Suprapubic skin (tissue), 4 donors: ENCODE measurements at regions not wholly inside any gene's neighbourhood (a gene's known extent, or its start where the extent isn't known, plus 50 kb on each side); places are given as distances from the start of the nearest gene placed in this dataset.

Experiments
- DNase-seq, 2 donors: peaks; one replicate each; pipeline ENCODE4 v3.0.0-alpha.2; 2019; ENCODE audit warnings: low spot score in 2 of 2
- H3K27ac ChIP-seq: fragments of 200-600 bp; sonication (generic); one replicate; pipeline ENCODE4 v1.5.1; 2019
- H3K27me3 ChIP-seq: fragments of 200-600 bp; sonication (generic); one replicate; pipeline ENCODE4 v1.5.1; 2019
- H3K36me3 ChIP-seq: fragments of 200-600 bp; sonication (generic); one replicate; pipeline ENCODE4 v1.5.1; 2019
- H3K4me1 ChIP-seq: fragments of 200-600 bp; sonication (generic); one replicate; pipeline ENCODE4 v1.5.1; 2019
- H3K4me3 ChIP-seq: fragments of 200-600 bp; sonication (generic); one replicate; pipeline ENCODE4 v1.5.1; 2019; ENCODE audit warnings: mild to moderate bottlenecking
- H3K9me3 ChIP-seq: fragments of 200-600 bp; sonication (generic); one replicate; pipeline ENCODE4 v1.5.1; 2019
- EP300 ChIP-seq: sonication (generic); formaldehyde crosslinking; IDR thresholded peaks from one replicate; pipeline ENCODE4 v1.6.1; 2017; ENCODE audit warnings: antibody characterized with exemption
- POLR2A ChIP-seq, 2 donors: fragments of 450-650 bp; IDR thresholded peaks; one replicate each; pipeline ENCODE4 v1.6.1; 2017; ENCODE audit warnings: antibody characterized with exemption in 2 of 2, mild to moderate bottlenecking in 2 of 2, moderate library complexity in 2 of 2
- POLR2AphosphoS5 ChIP-seq, 3 donors: sonication (generic); formaldehyde crosslinking; IDR thresholded peaks; one replicate each; pipeline ENCODE4 v1.6.1; 2017; ENCODE audit warnings: antibody characterized with exemption in 3 of 3
- WGBS: methylation state at CpG from one replicate; pipeline ENCODE4 v1.1.5; 2018; 5-methylcytosine and 5-hydroxymethylcytosine counted together
- TF ChIP-seq, protein P1 (sequence below), 2 donors: fragments of 200-600 bp in 1 of 2; fragments of 450-650 bp in 1 of 2; sonication (generic) in 1 of 2; IDR thresholded peaks; one replicate each; pipeline ENCODE4 v1.5.1; 2016 to 2019; ENCODE audit warnings: antibody characterized with exemption in 2 of 2, mild to moderate bottlenecking in 1 of 2, moderate library complexity in 1 of 2

- no peaks in the 10 kb centered on the region for H3K36me3 ChIP-seq
- TF ChIP-seq POLR2AphosphoS5 (IDR thresholded peaks at IDR 0.05) (no peak), POLR2A (IDR thresholded peaks at IDR 0.05) (no peak), EP300 (no peak)
- TF ChIP-seq, protein P1, sequence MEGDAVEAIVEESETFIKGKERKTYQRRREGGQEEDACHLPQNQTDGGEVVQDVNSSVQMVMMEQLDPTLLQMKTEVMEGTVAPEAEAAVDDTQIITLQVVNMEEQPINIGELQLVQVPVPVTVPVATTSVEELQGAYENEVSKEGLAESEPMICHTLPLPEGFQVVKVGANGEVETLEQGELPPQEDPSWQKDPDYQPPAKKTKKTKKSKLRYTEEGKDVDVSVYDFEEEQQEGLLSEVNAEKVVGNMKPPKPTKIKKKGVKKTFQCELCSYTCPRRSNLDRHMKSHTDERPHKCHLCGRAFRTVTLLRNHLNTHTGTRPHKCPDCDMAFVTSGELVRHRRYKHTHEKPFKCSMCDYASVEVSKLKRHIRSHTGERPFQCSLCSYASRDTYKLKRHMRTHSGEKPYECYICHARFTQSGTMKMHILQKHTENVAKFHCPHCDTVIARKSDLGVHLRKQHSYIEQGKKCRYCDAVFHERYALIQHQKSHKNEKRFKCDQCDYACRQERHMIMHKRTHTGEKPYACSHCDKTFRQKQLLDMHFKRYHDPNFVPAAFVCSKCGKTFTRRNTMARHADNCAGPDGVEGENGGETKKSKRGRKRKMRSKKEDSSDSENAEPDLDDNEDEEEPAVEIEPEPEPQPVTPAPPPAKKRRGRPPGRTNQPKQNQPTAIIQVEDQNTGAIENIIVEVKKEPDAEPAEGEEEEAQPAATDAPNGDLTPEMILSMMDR (IDR thresholded peaks at IDR 0.05) = no peak
- no peaks in the 10 kb centered on the region for H3K4me1 ChIP-seq
- no peak overlapping the region for H3K27ac ChIP-seq
- H3K27me3 ChIP-seq = no peaks in the 10 kb centered on the region
- 92% methylated on average over 2 of the region's 2 CpGs for WGBS
- no peak for DNase-seq
- no peaks in the 10 kb centered on the region for H3K9me3 ChIP-seq
- no peak overlapping the region for H3K4me3 ChIP-seq
Measured at GRCh38 chr6:159512104-159512503, 180.9 kb downstream of the SOD2 start.

DNA sequence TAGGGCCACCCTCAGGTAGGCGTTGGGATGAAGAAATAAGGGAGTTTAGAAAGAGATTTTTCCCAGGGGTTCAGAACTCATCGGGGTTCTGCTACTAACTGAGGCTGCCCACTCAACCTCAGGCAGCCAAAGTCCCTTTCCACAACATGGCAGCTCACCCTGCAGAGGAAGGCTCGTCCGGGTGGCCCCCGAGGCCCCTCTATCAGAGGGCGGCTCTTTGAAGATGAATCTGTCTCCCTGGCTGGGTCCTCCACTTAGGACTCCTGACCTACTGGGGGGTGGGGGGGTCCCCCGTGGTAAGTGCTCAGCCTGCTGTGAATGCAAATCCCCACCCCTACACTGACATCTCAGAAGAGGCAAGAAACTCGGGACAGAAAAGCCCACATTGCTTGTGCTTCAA lies 182.9 kb downstream of the SOD2 start:
- Histone ChIP-seq H3K4me3 (no peak overlapping the region), H3K27me3 (no peaks in the 10 kb centered on the region), H3K4me1 (peaks cover 3% of the 10 kb centered on the region), H3K27ac (no peak overlapping the region), H3K9me3 (no peaks in the 10 kb centered on the region), H3K36me3 (no peaks in the 10 kb centered on the region)
- DNase-seq = no peak
- WGBS = 91% methylated on average over 8 of the region's 8 CpGs
- TF ChIP-seq, protein P1 (IDR thresholded peaks at IDR 0.05) = no peak
- no peak for TF ChIP-seq POLR2A (IDR thresholded peaks at IDR 0.05)
- no peak for TF ChIP-seq EP300
- TF ChIP-seq POLR2AphosphoS5 (IDR thresholded peaks at IDR 0.05) = no peak

DNA sequence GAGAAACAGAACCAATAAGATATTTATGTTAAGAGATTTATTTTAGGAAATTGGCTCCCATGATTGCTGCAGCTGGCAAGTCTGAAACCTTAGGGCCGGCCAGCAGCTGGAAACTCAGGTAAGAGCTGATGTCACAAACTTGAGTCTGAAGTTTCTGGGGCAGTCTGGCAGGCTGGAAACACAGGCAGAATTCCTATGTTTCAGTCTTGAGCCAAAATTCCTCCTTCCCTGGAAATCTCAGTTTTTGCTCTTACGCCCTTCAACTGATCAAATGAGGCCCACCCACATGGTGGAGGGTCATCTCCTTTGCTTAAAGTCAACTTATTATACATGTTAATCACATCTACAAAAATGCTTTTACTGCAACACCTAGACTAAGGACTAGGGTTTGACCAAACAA lies 184.1 kb downstream of the SOD2 start:
- TF ChIP-seq POLR2AphosphoS5 (IDR thresholded peaks at IDR 0.05) = no peak
- TF ChIP-seq EP300 = no peak
- TF ChIP-seq, protein P1 (IDR thresholded peaks at IDR 0.05) = no peak
- no peak for TF ChIP-seq POLR2A (IDR thresholded peaks at IDR 0.05)
- Histone ChIP-seq H3K9me3 (no peaks in the 10 kb centered on the region), H3K4me1 (peaks cover 5% of the 10 kb centered on the region), H3K27ac (no peak overlapping the region), H3K27me3 (no peaks in the 10 kb centered on the region), H3K4me3 (no peak overlapping the region), H3K36me3 (no peaks in the 10 kb centered on the region)
- WGBS = 93% methylated on average over 2 of the region's 2 CpGs
- no peak for DNase-seq

DNA sequence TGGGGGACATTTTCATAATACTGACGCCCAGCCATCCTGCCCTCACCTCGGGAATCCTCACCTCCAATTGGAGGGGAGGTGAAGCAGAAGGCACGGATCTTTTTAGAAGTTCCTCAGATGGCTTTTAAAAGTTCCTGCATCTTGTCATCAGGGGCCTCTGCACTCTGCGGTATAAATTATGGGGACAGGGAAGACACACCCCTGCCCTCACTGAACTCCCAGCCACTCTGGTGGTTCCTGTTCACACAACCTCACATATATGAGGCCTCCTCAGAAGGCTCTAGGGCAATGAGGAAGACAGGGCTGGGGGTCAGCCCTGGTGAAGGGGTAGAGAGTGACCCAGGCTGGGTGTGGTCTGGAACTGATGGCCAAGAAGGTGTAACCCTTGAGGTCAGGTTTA lies 187.0 kb downstream of the SOD2 start:
- H3K27ac ChIP-seq = peak overlapping the region; percentile 35
- no peaks in the 10 kb centered on the region for H3K27me3 ChIP-seq
- no peaks in the 10 kb centered on the region for H3K36me3 ChIP-seq
- no peak overlapping the region for H3K4me3 ChIP-seq
- DNase-seq = no peak
- peaks cover 5% of the 10 kb centered on the region for H3K4me1 ChIP-seq
- H3K9me3 ChIP-seq = no peaks in the 10 kb centered on the region
- TF ChIP-seq EP300 (no peak), POLR2AphosphoS5 (IDR thresholded peaks at IDR 0.05) (no peak), POLR2A (IDR thresholded peaks at IDR 0.05) (no peak)
- TF ChIP-seq, protein P1 (IDR thresholded peaks at IDR 0.05) = no peak
- 58% methylated on average over 4 of the region's 4 CpGs for WGBS

DNA sequence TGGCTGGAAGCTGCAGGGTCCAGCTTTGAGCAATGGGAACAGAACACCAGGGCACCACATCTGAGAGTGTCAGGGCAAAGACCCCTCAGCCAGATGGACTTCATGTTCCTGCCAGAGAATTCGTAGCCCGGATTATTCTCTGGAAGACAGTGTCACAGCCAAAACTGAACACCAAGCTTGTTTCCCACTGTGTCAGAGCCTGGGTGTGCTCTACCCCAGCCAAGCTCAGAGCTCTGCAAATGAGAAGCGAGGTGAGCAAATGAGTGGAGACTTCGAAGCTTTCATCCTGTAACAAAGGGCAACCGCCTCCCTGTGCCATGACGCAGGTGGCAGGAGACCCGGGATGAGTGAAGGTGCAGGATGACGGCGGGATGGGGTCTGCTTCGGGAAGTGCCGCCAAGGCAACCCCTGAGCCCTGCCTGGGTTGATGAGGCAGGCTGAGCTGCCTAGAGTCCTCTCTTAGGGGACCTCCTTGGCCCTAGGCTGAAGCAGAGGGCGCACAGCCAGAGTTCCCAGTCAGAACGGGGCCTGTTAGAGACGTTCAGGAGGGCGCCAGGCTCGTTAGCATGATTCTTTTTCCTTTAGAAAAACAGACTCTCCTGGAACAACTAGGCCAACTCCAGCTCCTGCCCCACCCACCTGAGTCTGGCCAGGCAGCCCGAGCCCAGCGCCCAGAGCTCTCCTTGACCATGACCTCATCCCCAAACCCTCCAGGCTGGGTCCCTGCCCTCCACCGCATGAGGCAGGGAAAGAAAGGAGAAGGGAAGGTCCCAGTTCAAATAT lies 187.7 kb downstream of the SOD2 start:
- no peaks in the 10 kb centered on the region for H3K27me3 ChIP-seq
- DNase-seq = no peak
- H3K36me3 ChIP-seq = no peaks in the 10 kb centered on the region
- H3K4me1 ChIP-seq = peaks cover 5% of the 10 kb centered on the region
- peak overlapping the region; percentile 35 for H3K27ac ChIP-seq
- H3K4me3 ChIP-seq = no peak overlapping the region
- no peaks in the 10 kb centered on the region for H3K9me3 ChIP-seq
- 75% methylated on average over 17 of the region's 19 CpGs for WGBS
- no peak for TF ChIP-seq POLR2AphosphoS5 (IDR thresholded peaks at IDR 0.05)
- TF ChIP-seq, protein P1 (IDR thresholded peaks at IDR 0.05) = no peak
- no peak for TF ChIP-seq EP300
- TF ChIP-seq POLR2A (IDR thresholded peaks at IDR 0.05) = no peak
